ENCODE measurements at regions not wholly inside any gene's neighbourhood (a gene's known extent, or its start where the extent isn't known, plus 50 kb on each side); places are given as distances from the start of the nearest gene placed in this dataset.
"Not testable (repeated sequence)": the region's sequence is repeated elsewhere in the genome, so short reads cannot be mapped to it uniquely, and the experiment has no call there.

- Histone ChIP-seq H3K4me2 (ENCODE audit: low read length) (no peak overlapping the region), H3K4me1 (ENCODE audit: control insufficient read depth, insufficient read depth, low read length) (no peaks in the 10 kb centered on the region), H3K27me3 (ENCODE audit: control insufficient read depth, insufficient read depth, low read length) (peaks cover 10% of the 10 kb centered on the region), H3K4me3 (ENCODE audit: low read length) (no peak overlapping the region), H3K36me3 (ENCODE audit: insufficient read depth, low read length) (no peaks in the 10 kb centered on the region), H3K9ac (ENCODE audit: low read depth, low read length) (no peak overlapping the region), H3K9me3 (replicated peaks; ENCODE audit: low read length) (no peaks in the 10 kb centered on the region)
These were observed 458.3 kb upstream of the FANCL start for GRCh38 chr2:58699411-58699810.

GRCh38 chr2:58698620-58699019, 457.5 kb upstream of the FANCL start:
- Histone ChIP-seq H3K4me2 (ENCODE audit: low read length) (no peak overlapping the region), H3K9ac (ENCODE audit: low read depth, low read length) (no peak overlapping the region), H3K4me3 (ENCODE audit: low read length) (no peak overlapping the region), H3K27me3 (ENCODE audit: control insufficient read depth, insufficient read depth, low read length) (peaks cover 10% of the 10 kb centered on the region), H3K9me3 (replicated peaks; ENCODE audit: low read length) (no peaks in the 10 kb centered on the region), H3K36me3 (ENCODE audit: insufficient read depth, low read length) (no peaks in the 10 kb centered on the region), H3K4me1 (ENCODE audit: control insufficient read depth, insufficient read depth, low read length) (no peaks in the 10 kb centered on the region)

- H3K4me3 ChIP-seq (ENCODE audit: low read length); H3K9ac ChIP-seq (ENCODE audit: low read depth, low read length); H3K4me2 ChIP-seq (ENCODE audit: low read length); H3K4me1 ChIP-seq (ENCODE audit: control insufficient read depth, insufficient read depth, low read length); H3K36me3 ChIP-seq (ENCODE audit: insufficient read depth, low read length); H3K9me3 ChIP-seq (replicated peaks; ENCODE audit: low read length); H3K27me3 ChIP-seq (ENCODE audit: control insufficient read depth, insufficient read depth, low read length): not testable (repeated sequence)
These were observed 453.0 kb upstream of the FANCL start for GRCh38 chr2:58694114-58694513.

GRCh38 chr2:58691041-58691440, 449.9 kb upstream of the FANCL start:
- H3K9ac ChIP-seq (ENCODE audit: low read depth, low read length); H3K9me3 ChIP-seq (replicated peaks; ENCODE audit: low read length); H3K4me1 ChIP-seq (ENCODE audit: control insufficient read depth, insufficient read depth, low read length); H3K4me3 ChIP-seq (ENCODE audit: low read length); H3K27me3 ChIP-seq (ENCODE audit: control insufficient read depth, insufficient read depth, low read length); H3K4me2 ChIP-seq (ENCODE audit: low read length); H3K36me3 ChIP-seq (ENCODE audit: insufficient read depth, low read length): not testable (repeated sequence)

GRCh38 chr2:58688813-58689212, 447.7 kb upstream of the FANCL start:
- no peaks in the 10 kb centered on the region for H3K27me3 ChIP-seq (ENCODE audit: control insufficient read depth, insufficient read depth, low read length)
- no peak overlapping the region for H3K9ac ChIP-seq (ENCODE audit: low read depth, low read length)
- no peak overlapping the region for H3K4me2 ChIP-seq (ENCODE audit: low read length)
- H3K4me3 ChIP-seq (ENCODE audit: low read length), result no peak overlapping the region
- H3K4me1 ChIP-seq (ENCODE audit: control insufficient read depth, insufficient read depth, low read length), result no peaks in the 10 kb centered on the region
- no peaks in the 10 kb centered on the region for H3K36me3 ChIP-seq (ENCODE audit: insufficient read depth, low read length)
- no peaks in the 10 kb centered on the region for H3K9me3 ChIP-seq (replicated peaks; ENCODE audit: low read length)

DNA sequence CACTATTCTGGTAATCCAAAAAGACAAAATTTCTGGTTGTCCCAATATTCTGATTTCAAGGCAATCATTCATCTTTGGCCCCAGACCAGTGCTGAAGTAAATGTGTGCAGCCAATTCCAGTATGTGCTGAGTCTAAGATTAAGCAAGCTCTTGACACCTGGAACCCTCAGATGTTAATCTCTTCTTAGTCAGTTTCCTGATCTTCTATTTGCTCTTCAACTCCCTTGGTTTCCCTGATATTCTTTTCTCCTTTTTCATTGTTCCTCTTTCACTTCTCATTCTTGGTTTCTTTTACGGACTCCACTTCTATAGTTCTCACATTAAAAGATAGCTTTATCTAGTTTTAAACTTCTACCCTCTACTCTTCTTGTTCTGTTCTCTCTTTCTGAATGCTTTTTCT, 445.7 kb upstream of the FANCL start:
- H3K9ac ChIP-seq (ENCODE audit: low read depth, low read length), result no peak overlapping the region

GRCh38 chr2:58680755-58681310, 439.7 kb upstream of the FANCL start:
- H3K4me2 ChIP-seq (ENCODE audit: low read length), result no peak overlapping the region
- no peaks in the 10 kb centered on the region for H3K9me3 ChIP-seq (replicated peaks; ENCODE audit: low read length)
- H3K27me3 ChIP-seq (ENCODE audit: control insufficient read depth, insufficient read depth, low read length), result no peaks in the 10 kb centered on the region
- H3K9ac ChIP-seq (ENCODE audit: low read depth, low read length), result no peak overlapping the region
- H3K4me3 ChIP-seq (ENCODE audit: low read length), result no peak overlapping the region
- H3K36me3 ChIP-seq (ENCODE audit: insufficient read depth, low read length), result no peaks in the 10 kb centered on the region
- no peaks in the 10 kb centered on the region for H3K4me1 ChIP-seq (ENCODE audit: control insufficient read depth, insufficient read depth, low read length)

More for the DNA sequence above, 445.7 kb upstream of the FANCL start:
- no peak overlapping the region for H3K4me3 ChIP-seq (ENCODE audit: low read length)
- no peak overlapping the region for H3K4me2 ChIP-seq (ENCODE audit: low read length)
- H3K4me1 ChIP-seq (ENCODE audit: control insufficient read depth, insufficient read depth, low read length), result no peaks in the 10 kb centered on the region
- no peaks in the 10 kb centered on the region for H3K27me3 ChIP-seq (ENCODE audit: control insufficient read depth, insufficient read depth, low read length)
- no peaks in the 10 kb centered on the region for H3K9me3 ChIP-seq (replicated peaks; ENCODE audit: low read length)
- H3K36me3 ChIP-seq (ENCODE audit: insufficient read depth, low read length), result no peaks in the 10 kb centered on the region

DNA sequence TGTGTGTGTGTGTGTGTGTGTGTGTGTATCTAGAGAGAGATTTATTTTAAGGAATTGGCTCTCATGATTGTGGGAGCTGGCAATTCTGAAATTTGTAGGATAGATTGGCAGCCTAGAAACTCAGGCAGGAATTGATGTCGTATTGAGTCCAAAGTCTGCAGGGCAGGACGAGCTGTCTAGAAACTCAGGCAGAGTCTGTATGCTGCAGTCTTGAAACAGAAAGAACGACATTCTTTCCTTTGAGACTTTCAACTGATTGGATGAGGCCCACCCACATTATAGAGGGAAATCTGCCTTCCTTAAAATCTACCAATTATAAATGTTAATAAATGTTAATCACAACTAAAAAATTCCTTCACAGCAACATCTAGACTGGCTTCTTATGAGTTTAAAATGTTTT, 436.6 kb upstream of the FANCL start:
- Histone ChIP-seq H3K4me3 (ENCODE audit: low read length) (no peak overlapping the region), H3K27me3 (ENCODE audit: control insufficient read depth, insufficient read depth, low read length) (no peaks in the 10 kb centered on the region), H3K4me2 (ENCODE audit: low read length) (no peak overlapping the region), H3K9me3 (replicated peaks; ENCODE audit: low read length) (no peaks in the 10 kb centered on the region), H3K36me3 (ENCODE audit: insufficient read depth, low read length) (no peaks in the 10 kb centered on the region), H3K9ac (ENCODE audit: low read depth, low read length) (no peak overlapping the region), H3K4me1 (ENCODE audit: control insufficient read depth, insufficient read depth, low read length) (no peaks in the 10 kb centered on the region)

DNA sequence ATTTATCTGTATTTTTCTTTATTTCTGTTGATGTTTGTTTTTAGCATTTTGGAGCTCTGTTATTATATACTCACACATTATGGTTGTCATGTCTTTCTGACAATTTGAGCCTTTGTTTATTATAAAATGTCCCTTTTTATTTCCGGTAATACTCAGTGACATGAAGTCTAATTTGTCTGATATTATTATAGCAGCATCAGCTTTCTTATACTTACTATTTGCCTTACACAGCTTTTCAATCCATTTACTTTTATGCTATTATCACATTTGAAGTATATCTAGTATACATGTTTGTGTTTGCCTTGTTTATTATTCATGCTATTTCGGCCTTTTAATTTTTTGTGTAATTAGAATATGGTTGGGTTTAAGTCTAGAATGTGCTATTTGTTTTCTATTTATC, 430.6 kb upstream of the FANCL start:
- Histone ChIP-seq H3K27me3 (ENCODE audit: control insufficient read depth, insufficient read depth, low read length) (no peaks in the 10 kb centered on the region), H3K9me3 (replicated peaks; ENCODE audit: low read length) (no peaks in the 10 kb centered on the region), H3K4me1 (ENCODE audit: control insufficient read depth, insufficient read depth, low read length) (no peaks in the 10 kb centered on the region), H3K36me3 (ENCODE audit: insufficient read depth, low read length) (no peaks in the 10 kb centered on the region), H3K4me3 (ENCODE audit: low read length) (no peak overlapping the region), H3K9ac (ENCODE audit: low read depth, low read length) (no peak overlapping the region), H3K4me2 (ENCODE audit: low read length) (no peak overlapping the region)

GRCh38 chr2:58669998-58670397, 428.9 kb upstream of the FANCL start:
- Histone ChIP-seq H3K4me3 (ENCODE audit: low read length) (no peak overlapping the region), H3K36me3 (ENCODE audit: insufficient read depth, low read length) (no peaks in the 10 kb centered on the region), H3K9ac (ENCODE audit: low read depth, low read length) (no peak overlapping the region), H3K4me2 (ENCODE audit: low read length) (no peak overlapping the region), H3K9me3 (replicated peaks; ENCODE audit: low read length) (no peaks in the 10 kb centered on the region), H3K27me3 (ENCODE audit: control insufficient read depth, insufficient read depth, low read length) (no peaks in the 10 kb centered on the region), H3K4me1 (ENCODE audit: control insufficient read depth, insufficient read depth, low read length) (no peaks in the 10 kb centered on the region)

GRCh38 chr2:58667137-58667774, 426.1 kb upstream of the FANCL start:
- Histone ChIP-seq H3K36me3 (ENCODE audit: insufficient read depth, low read length) (no peaks in the 10 kb centered on the region), H3K9me3 (replicated peaks; ENCODE audit: low read length) (no peaks in the 10 kb centered on the region), H3K4me2 (ENCODE audit: low read length) (no peak overlapping the region), H3K9ac (ENCODE audit: low read depth, low read length) (no peak overlapping the region), H3K27me3 (ENCODE audit: control insufficient read depth, insufficient read depth, low read length) (peaks cover 2% of the 10 kb centered on the region), H3K4me3 (ENCODE audit: low read length) (no peak overlapping the region), H3K4me1 (ENCODE audit: control insufficient read depth, insufficient read depth, low read length) (no peaks in the 10 kb centered on the region)

GRCh38 chr2:58666323-58666970, 425.3 kb upstream of the FANCL start:
- no peaks in the 10 kb centered on the region for H3K9me3 ChIP-seq (replicated peaks; ENCODE audit: low read length)
- no peaks in the 10 kb centered on the region for H3K4me1 ChIP-seq (ENCODE audit: control insufficient read depth, insufficient read depth, low read length)
- H3K4me3 ChIP-seq (ENCODE audit: low read length), result no peak overlapping the region
- H3K36me3 ChIP-seq (ENCODE audit: insufficient read depth, low read length), result no peaks in the 10 kb centered on the region
- no peak overlapping the region for H3K9ac ChIP-seq (ENCODE audit: low read depth, low read length)
- peaks cover 2% of the 10 kb centered on the region for H3K27me3 ChIP-seq (ENCODE audit: control insufficient read depth, insufficient read depth, low read length)
- no peak overlapping the region for H3K4me2 ChIP-seq (ENCODE audit: low read length)

Measured in skeletal muscle satellite cell (primary cell).